ENCODE measurements at regions not wholly inside any gene's neighbourhood (a gene's known extent, or its start where the extent isn't known, plus 50 kb on each side); places are given as distances from the start of the nearest gene placed in this dataset.

DNA sequence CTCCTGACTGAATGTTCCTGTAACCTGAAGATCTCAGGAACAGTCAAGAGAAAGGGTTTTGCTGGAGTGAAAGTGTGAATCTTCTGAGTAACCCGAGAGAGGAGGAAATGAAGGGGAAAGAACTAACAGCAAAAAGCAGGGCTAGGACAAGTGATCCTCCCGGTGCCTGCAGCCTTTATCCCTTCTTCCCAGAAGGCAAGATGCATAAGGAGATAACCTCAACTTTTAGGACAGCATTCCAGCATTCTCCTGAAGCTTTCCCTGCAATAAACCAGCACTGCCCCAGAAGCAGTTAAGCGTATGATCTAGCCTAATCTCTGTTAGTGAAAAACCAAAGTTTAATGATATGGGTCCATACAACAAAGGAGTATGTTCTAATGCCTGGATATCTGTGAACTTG is 298.8 kb downstream of the MEX3B start:
- Histone ChIP-seq H2AFZ (ENCODE audit: low read depth) (no peak overlapping the region), H3K9ac (no peak overlapping the region), H3K9me2 (no peaks in the 10 kb centered on the region), H3K27me3 (ENCODE audit: insufficient read depth) (no peaks in the 10 kb centered on the region), H3K79me2 (ENCODE audit: insufficient read depth) (no peaks in the 10 kb centered on the region), H3K27ac (ENCODE audit: low read depth in 2 of 2, low read length in 1 of 2) (no peak overlapping the region), H3K4me3 (ENCODE audit: low read depth in 2 of 2, low read length in 1 of 2) (no peak overlapping the region), H3K9me3 (no peaks in the 10 kb centered on the region), H4K20me1 (ENCODE audit: insufficient read depth) (no peaks in the 10 kb centered on the region), H3F3A (replicated peaks; ENCODE audit: insufficient read depth) (no peaks in the 10 kb centered on the region), H3K4me2 (no peak overlapping the region), H3K36me3 (replicated peaks in 1 of 2; ENCODE audit: control insufficient read depth in 1 of 2, insufficient read depth in 2 of 2, low read length in 1 of 2) (no peaks in the 10 kb centered on the region), H3K4me1 (ENCODE audit: control insufficient read depth in 1 of 2, insufficient read depth in 2 of 2, low read depth in 1 of 2, low read length in 1 of 2) (peaks cover 0 to 25% of the 10 kb centered on the region in 2 experiments; a peak in 3 of 4 replicates)
- no peak for DNase-seq
- 55% methylated on average over 3 of the region's 3 CpGs for WGBS (ENCODE audit: low lambda C conversion rate)
- ChIA-PET POLR2A (no interaction called here), CTCF (no interaction called here)
- TF ChIP-seq NRF1 (IDR thresholded peaks at IDR 0.05; ENCODE audit: low read depth, low read length) (no peak), RAD21 (IDR thresholded peaks at IDR 0.05; ENCODE audit: low read length) (no peak), CTCF (IDR thresholded peaks at IDR 0.05) (no peak), MEF2A (IDR thresholded peaks at IDR 0.05; ENCODE audit: borderline replicate concordance, low read depth) (no peak), RCOR1 (IDR thresholded peaks at IDR 0.05; ENCODE audit: low read length) (no peak), TEAD4 (IDR thresholded peaks at IDR 0.05; ENCODE audit: borderline replicate concordance, insufficient read depth) (no peak), JUND (IDR thresholded peaks at IDR 0.05) (no peak), TCF12 (IDR thresholded peaks at IDR 0.05) (no peak), PBX3 (IDR thresholded peaks at IDR 0.05) (no peak), ELF1 (IDR thresholded peaks at IDR 0.05) (no peak), MXI1 (IDR thresholded peaks at IDR 0.05; ENCODE audit: low read depth, low read length) (no peak), YY1 (IDR thresholded peaks at IDR 0.05; ENCODE audit: low read depth) (no peak), RFX5 (IDR thresholded peaks at IDR 0.05; ENCODE audit: low read length) (no peak), MAX (IDR thresholded peaks at IDR 0.05; ENCODE audit: low read depth) (no peak), EZH2phosphoT487 (IDR thresholded peaks at IDR 0.05; ENCODE audit: borderline replicate concordance, low read depth) (no peak)
- TF ChIP-seq, protein P1, sequence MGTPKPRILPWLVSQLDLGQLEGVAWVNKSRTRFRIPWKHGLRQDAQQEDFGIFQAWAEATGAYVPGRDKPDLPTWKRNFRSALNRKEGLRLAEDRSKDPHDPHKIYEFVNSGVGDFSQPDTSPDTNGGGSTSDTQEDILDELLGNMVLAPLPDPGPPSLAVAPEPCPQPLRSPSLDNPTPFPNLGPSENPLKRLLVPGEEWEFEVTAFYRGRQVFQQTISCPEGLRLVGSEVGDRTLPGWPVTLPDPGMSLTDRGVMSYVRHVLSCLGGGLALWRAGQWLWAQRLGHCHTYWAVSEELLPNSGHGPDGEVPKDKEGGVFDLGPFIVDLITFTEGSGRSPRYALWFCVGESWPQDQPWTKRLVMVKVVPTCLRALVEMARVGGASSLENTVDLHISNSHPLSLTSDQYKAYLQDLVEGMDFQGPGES (IDR thresholded peaks at IDR 0.05; ENCODE audit: low read depth, low read length): no peak

GRCh38 chr15:81744364-81744763 is 301.5 kb downstream of the MEX3B start:
- H4K20me1 ChIP-seq (ENCODE audit: insufficient read depth): no peaks in the 10 kb centered on the region
- 71% methylated on average over 4 of the region's 4 CpGs for WGBS (ENCODE audit: low lambda C conversion rate)

More at GRCh38 chr15:81744364-81744763, 301.5 kb downstream of the MEX3B start:
- Histone ChIP-seq H3K27me3 (ENCODE audit: insufficient read depth) (no peaks in the 10 kb centered on the region), H2AFZ (ENCODE audit: low read depth) (no peak overlapping the region), H3K9me2 (no peaks in the 10 kb centered on the region), H3K27ac (ENCODE audit: low read depth in 2 of 2, low read length in 1 of 2) (no peak overlapping the region), H3K9me3 (no peaks in the 10 kb centered on the region), H3K4me3 (ENCODE audit: low read depth in 2 of 2, low read length in 1 of 2) (no peak overlapping the region), H3K36me3 (replicated peaks in 1 of 2; ENCODE audit: control insufficient read depth in 1 of 2, insufficient read depth in 2 of 2, low read length in 1 of 2) (no peaks in the 10 kb centered on the region), H3F3A (replicated peaks; ENCODE audit: insufficient read depth) (no peaks in the 10 kb centered on the region), H3K9ac (no peak overlapping the region), H3K4me1 (ENCODE audit: control insufficient read depth in 1 of 2, insufficient read depth in 2 of 2, low read depth in 1 of 2, low read length in 1 of 2) (no peaks in the 10 kb centered on the region), H3K79me2 (ENCODE audit: insufficient read depth) (no peaks in the 10 kb centered on the region), H3K4me2 (no peak overlapping the region)
- POLR2A ChIA-PET: no interaction called here
- CTCF ChIA-PET: interaction anchor here (0.7 kb wide), 1 partner anchor 470 kb away, joined by 3 read pairs; no protein-coding TSS in a partner anchor
- DNase-seq: no peak
- no peak for TF ChIP-seq CHD2 (IDR thresholded peaks at IDR 0.05; ENCODE audit: low read length, partially characterized antibody)
- TF ChIP-seq JUND (IDR thresholded peaks at IDR 0.05): no peak
- no peak for TF ChIP-seq FOSL2 (IDR thresholded peaks at IDR 0.05; ENCODE audit: borderline replicate concordance, low read depth)
- TF ChIP-seq EZH2phosphoT487 (IDR thresholded peaks at IDR 0.05; ENCODE audit: borderline replicate concordance, low read depth): no peak
- no peak for TF ChIP-seq NRF1 (IDR thresholded peaks at IDR 0.05; ENCODE audit: low read depth, low read length)
- TF ChIP-seq GABPA (IDR thresholded peaks at IDR 0.05; ENCODE audit: low read depth): no peak
- no peak for TF ChIP-seq MAX (IDR thresholded peaks at IDR 0.05; ENCODE audit: low read depth)
- no peak for TF ChIP-seq MXI1 (IDR thresholded peaks at IDR 0.05; ENCODE audit: low read depth, low read length)
- no peak for TF ChIP-seq FOXM1 (IDR thresholded peaks at IDR 0.05; ENCODE audit: low read depth)
- no peak for TF ChIP-seq RAD21 (IDR thresholded peaks at IDR 0.05; ENCODE audit: low read length)
- TF ChIP-seq MEF2A (IDR thresholded peaks at IDR 0.05; ENCODE audit: borderline replicate concordance, low read depth): no peak
- no peak for TF ChIP-seq RCOR1 (IDR thresholded peaks at IDR 0.05; ENCODE audit: low read length)
